DOHH2 (cell line): ENCODE measurements at regions not wholly inside any gene's neighbourhood (a gene's known extent, or its start where the extent isn't known, plus 50 kb on each side); places are given as distances from the start of the nearest gene placed in this dataset.

Experiments
- H3F3A ChIP-seq: fragments of 200-600 bp; sonication (generic), shearing (Covaris generic); 2 replicates; pipeline ENCODE4 v1.6.0; 2016; ENCODE audit warnings: antibody characterized with exemption, mild to moderate bottlenecking; ENCODE audit not compliant: control insufficient read depth, insufficient read depth
- H3K27ac ChIP-seq: fragments of 200-600 bp; sonication (generic); 2 replicates; pipeline ENCODE4 v1.5.1; 2014; ENCODE audit warnings: low read depth, mild to moderate bottlenecking, low read length, moderate library complexity
- H3K27me3 ChIP-seq: fragments of 200-600 bp; sonication (generic); 2 replicates; pipeline ENCODE4 v1.6.1; 2014; ENCODE audit warnings: mild to moderate bottlenecking, low read length, mixed read lengths; ENCODE audit not compliant: control insufficient read depth
- H3K36me3 ChIP-seq: fragments of 200-600 bp; sonication (generic); 2 replicates; pipeline ENCODE4 v1.6.1; 2014; ENCODE audit warnings: mild to moderate bottlenecking, low read length, moderate library complexity, mixed read lengths; ENCODE audit not compliant: control insufficient read depth
- H3K4me1 ChIP-seq: fragments of 200-600 bp; sonication (generic); 2 replicates; pipeline ENCODE4 v1.6.1; 2014; ENCODE audit warnings: mild to moderate bottlenecking, low read length, mixed read lengths; ENCODE audit not compliant: control insufficient read depth
- H3K4me2 ChIP-seq: fragments of 200-600 bp; sonication (generic); 2 replicates; pipeline ENCODE4 v1.6.0; 2014; ENCODE audit warnings: mild to moderate bottlenecking, low read length, moderate library complexity
- H3K4me3 ChIP-seq: fragments of 200-600 bp; sonication (generic); 2 replicates; pipeline ENCODE4 v1.5.1; 2014; ENCODE audit warnings: mild to moderate bottlenecking, low read length, mixed read lengths
- H3K79me2 ChIP-seq: fragments of 200-600 bp; sonication (generic); 2 replicates; pipeline ENCODE4 v1.6.1; 2014; ENCODE audit warnings: mild to moderate bottlenecking, low read length, mixed read lengths; ENCODE audit not compliant: control insufficient read depth
- H3K9me2 ChIP-seq: fragments of 200-600 bp; sonication (generic); replicated peaks from 2 replicates; pipeline ENCODE4 v1.6.1; 2014; ENCODE audit warnings: mild to moderate bottlenecking, low read length, mixed read lengths; ENCODE audit not compliant: control insufficient read depth
- H3K9me3 ChIP-seq: fragments of 200-600 bp; sonication (generic); 2 replicates; pipeline ENCODE4 v1.6.1; 2014; ENCODE audit warnings: antibody characterized with exemption, low read length, mixed read lengths; ENCODE audit not compliant: control insufficient read depth, insufficient read depth
- H4K20me1 ChIP-seq: fragments of 200-600 bp; sonication (generic); 2 replicates; pipeline ENCODE4 v1.6.0; 2014; ENCODE audit warnings: low read depth, mild to moderate bottlenecking, antibody characterized with exemption, low read length, moderate library complexity; ENCODE audit not compliant: control insufficient read depth, insufficient read depth
- CTCF ChIP-seq: fragments of 200-600 bp; sonication (generic); IDR thresholded peaks from one replicate; pipeline ENCODE4 v1.5.1; 2014; ENCODE audit warnings: antibody characterized with exemption, mild to moderate bottlenecking, low read depth, low read length; ENCODE audit not compliant: poor library complexity, severe bottlenecking
- EZH2phosphoT487 ChIP-seq: fragments of 200-600 bp; sonication (generic); IDR thresholded peaks from 2 replicates; pipeline ENCODE4 v1.6.1; 2017; ENCODE audit warnings: borderline replicate concordance, mild to moderate bottlenecking, antibody characterized with exemption, low read length, moderate library complexity, mixed read lengths

GRCh38 chr18:76610012-76610411, 115.0 kb upstream of the ZNF516 start:
- Histone ChIP-seq H3K9me3 (no peaks in the 10 kb centered on the region; the same call in 1 of the 2 replicates), H3K4me3 (no peak overlapping the region), H3F3A (no peaks in the 10 kb centered on the region), H3K27ac (no peak overlapping the region), H3K79me2 (no peaks in the 10 kb centered on the region), H3K36me3 (no peaks in the 10 kb centered on the region), H3K4me1 (no peaks in the 10 kb centered on the region), H3K9me2 (no peaks in the 10 kb centered on the region), H4K20me1 (no peaks in the 10 kb centered on the region), H3K27me3 (no peaks in the 10 kb centered on the region), H3K4me2 (no peak overlapping the region)
- no peak for TF ChIP-seq EZH2phosphoT487
- no peak for TF ChIP-seq CTCF

DNA sequence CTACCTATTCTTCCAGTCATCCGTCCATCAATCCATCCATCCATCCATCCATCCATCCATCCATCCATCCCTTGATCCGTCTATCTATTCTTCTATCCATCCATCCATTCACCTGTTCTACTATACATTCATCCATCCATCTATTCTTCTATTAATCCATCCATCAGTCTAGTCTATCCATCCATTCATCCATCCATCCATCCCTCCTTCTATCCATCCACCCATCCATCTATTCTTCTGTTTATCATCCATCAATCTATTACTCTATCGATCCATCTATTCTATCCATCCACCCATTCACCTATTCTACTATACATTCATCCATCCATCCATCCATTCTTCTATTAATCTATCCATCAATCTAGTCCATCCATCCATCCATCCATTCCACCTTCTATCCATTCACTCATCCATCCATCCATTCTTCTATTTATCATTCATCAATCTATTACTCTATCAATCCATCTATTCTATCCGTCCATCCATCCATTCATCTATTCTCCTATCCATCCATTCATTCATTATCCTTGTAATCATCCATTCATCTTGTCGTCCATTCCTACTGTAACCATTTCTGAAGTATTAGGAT, 110.4 kb upstream of the ZNF516 start:
- no peaks in the 10 kb centered on the region for H3K36me3 ChIP-seq
- no peaks in the 10 kb centered on the region for H3K9me3 ChIP-seq
- no peaks in the 10 kb centered on the region for H4K20me1 ChIP-seq
- TF ChIP-seq CTCF, result no peak
- no peak for TF ChIP-seq EZH2phosphoT487
- H3K4me2 ChIP-seq, result no peak overlapping the region
- H3K9me2 ChIP-seq, result no peaks in the 10 kb centered on the region
- no peaks in the 10 kb centered on the region for H3F3A ChIP-seq
- H3K4me1 ChIP-seq, result no peaks in the 10 kb centered on the region
- no peaks in the 10 kb centered on the region for H3K79me2 ChIP-seq
- no peak overlapping the region for H3K27ac ChIP-seq
- H3K4me3 ChIP-seq, result no peak overlapping the region
- no peaks in the 10 kb centered on the region for H3K27me3 ChIP-seq

- H3K27me3 ChIP-seq, result no peaks in the 10 kb centered on the region
- no peaks in the 10 kb centered on the region for H3K9me2 ChIP-seq
- H3K4me1 ChIP-seq, result no peaks in the 10 kb centered on the region
- no peak for TF ChIP-seq CTCF
- TF ChIP-seq EZH2phosphoT487, result no peak
- no peak overlapping the region for H3K27ac ChIP-seq
- H3K4me2 ChIP-seq, result no peak overlapping the region
- H3F3A ChIP-seq, result no peaks in the 10 kb centered on the region
- no peaks in the 10 kb centered on the region for H3K79me2 ChIP-seq
- no peak overlapping the region for H3K4me3 ChIP-seq
- no peaks in the 10 kb centered on the region for H3K36me3 ChIP-seq
- no peaks in the 10 kb centered on the region for H4K20me1 ChIP-seq
- H3K9me3 ChIP-seq, result no peaks in the 10 kb centered on the region
Measured at GRCh38 chr18:76604935-76605240, 109.8 kb upstream of the ZNF516 start.
